ENCODE measurements at regions not wholly inside any gene's neighbourhood (a gene's known extent, or its start where the extent isn't known, plus 50 kb on each side); places are given as distances from the start of the nearest gene placed in this dataset.

- no peak for DNase-seq (ENCODE audit: low spot score)
These were observed 612.9 kb upstream of the DAB2 start for GRCh38 chr5:40037713-40038112.

- DNase-seq (ENCODE audit: low spot score): no peak
These were observed 609.7 kb upstream of the DAB2 start for GRCh38 chr5:40034441-40034840.

GRCh38 chr5:40033411-40033810 is 608.6 kb upstream of the DAB2 start:
- no peak for DNase-seq (ENCODE audit: low spot score)

GRCh38 chr5:40033009-40033408 is 608.2 kb upstream of the DAB2 start:
- DNase-seq (ENCODE audit: low spot score): no peak

GRCh38 chr5:40030661-40031060 is 605.9 kb upstream of the DAB2 start:
- DNase-seq (ENCODE audit: low spot score): no peak

GRCh38 chr5:40029711-40030495 is 605.1 kb upstream of the DAB2 start:
- no peak for DNase-seq (ENCODE audit: low spot score)

- DNase-seq (ENCODE audit: low spot score): no peak
These were observed 602.6 kb upstream of the DAB2 start for GRCh38 chr5:40027400-40027799.

GRCh38 chr5:40025586-40025985 is 600.8 kb upstream of the DAB2 start:
- no peak for DNase-seq (ENCODE audit: low spot score)

- DNase-seq (ENCODE audit: low spot score): no peak
These were observed 597.3 kb upstream of the DAB2 start for GRCh38 chr5:40022057-40022456.

- DNase-seq (ENCODE audit: low spot score): no peak
These were observed 596.2 kb upstream of the DAB2 start for GRCh38 chr5:40021007-40021406.

- no peak for DNase-seq (ENCODE audit: low spot score)
These were observed 593.1 kb upstream of the DAB2 start for GRCh38 chr5:40017918-40018317.

GRCh38 chr5:40017135-40017534 is 592.4 kb upstream of the DAB2 start:
- no peak for DNase-seq (ENCODE audit: low spot score)

GRCh38 chr5:40010436-40010835 is 585.7 kb upstream of the DAB2 start:
- no peak for DNase-seq (ENCODE audit: low spot score)

GRCh38 chr5:40006260-40006659 is 581.5 kb upstream of the DAB2 start:
- DNase-seq (ENCODE audit: low spot score): no peak

GRCh38 chr5:40001796-40002195 is 577.0 kb upstream of the DAB2 start:
- DNase-seq (ENCODE audit: low spot score): no peak

GRCh38 chr5:39998518-39998917 is 573.7 kb upstream of the DAB2 start:
- DNase-seq (ENCODE audit: low spot score): no peak

GRCh38 chr5:39995990-39996389 is 571.2 kb upstream of the DAB2 start:
- no peak for DNase-seq (ENCODE audit: low spot score)

- DNase-seq (ENCODE audit: low spot score): no peak
These were observed 567.9 kb upstream of the DAB2 start for GRCh38 chr5:39992617-39993202.

GRCh38 chr5:39986614-39987013 is 561.8 kb upstream of the DAB2 start:
- no peak for DNase-seq (ENCODE audit: low spot score)

GRCh38 chr5:39980056-39980455 is 555.3 kb upstream of the DAB2 start:
- no peak for DNase-seq (ENCODE audit: low spot score)

GRCh38 chr5:39977066-39977655 is 552.4 kb upstream of the DAB2 start:
- no peak for DNase-seq (ENCODE audit: low spot score)

- DNase-seq (ENCODE audit: low spot score): no peak
These were observed 545.5 kb upstream of the DAB2 start for GRCh38 chr5:39970117-39970798.

- no peak for DNase-seq (ENCODE audit: low spot score)
These were observed 543.6 kb upstream of the DAB2 start for GRCh38 chr5:39968381-39968780.

Data from hematopoietic multipotent progenitor cell treated with erythropoietin and hydrocortisone succinate and interleukin-3 and kit ligand, for 17 days (in vitro differentiated cells).